ENCODE measurements at regions not wholly inside any gene's neighbourhood (a gene's known extent, or its start where the extent isn't known, plus 50 kb on each side); places are given as distances from the start of the nearest gene placed in this dataset.
"Not testable (repeated sequence)": the region's sequence is repeated elsewhere in the genome, so short reads cannot be mapped to it uniquely, and the experiment has no call there.

DNA sequence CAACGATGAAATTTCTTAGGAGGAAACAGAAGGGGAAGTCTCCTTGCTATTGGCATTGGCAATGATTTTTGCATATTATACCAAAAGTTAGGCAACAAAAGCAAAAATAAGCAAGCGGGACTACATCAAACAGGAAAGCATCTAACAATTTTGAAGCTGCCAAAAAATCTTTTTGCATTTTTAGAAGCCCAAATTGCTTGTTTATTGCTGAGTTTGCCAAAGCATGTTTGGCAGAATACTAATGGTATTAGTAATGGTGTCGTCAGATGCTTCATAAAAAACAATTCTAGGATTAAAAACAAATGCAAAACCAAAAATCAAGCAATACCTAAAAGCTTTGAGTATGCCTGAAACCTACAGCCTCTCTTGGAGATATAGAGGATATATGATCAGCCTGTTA is 80.0 kb downstream of the GALR1 start:
- no peak for DNase-seq (ENCODE audit: low read depth)

GRCh38 chr18:77334876-77335275 is 85.2 kb downstream of the GALR1 start:
- DNase-seq (ENCODE audit: low read depth) = no peak

DNA sequence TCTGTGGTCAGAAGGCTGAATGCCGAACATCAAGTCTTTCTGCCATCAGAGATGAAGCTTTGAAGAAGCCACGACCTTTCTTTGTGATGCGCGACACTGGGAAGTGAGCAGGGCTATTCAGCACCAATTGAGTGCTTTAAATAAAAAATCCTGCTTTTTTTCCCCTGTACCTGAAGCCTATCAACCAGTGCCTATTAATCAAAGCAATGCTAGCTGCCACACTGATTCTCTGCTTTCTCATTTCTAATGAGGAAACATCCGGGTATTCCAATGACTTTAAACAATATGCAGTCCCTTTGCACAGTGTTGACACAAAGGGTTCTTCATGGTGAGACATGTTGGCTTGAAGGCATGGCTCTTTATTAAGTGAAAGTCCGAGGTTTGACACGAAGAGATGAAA is 88.0 kb downstream of the GALR1 start:
- no peak for DNase-seq (ENCODE audit: low read depth)

- no peak for DNase-seq (ENCODE audit: low read depth)
Measured at GRCh38 chr18:77339093-77339492, 89.4 kb downstream of the GALR1 start.

DNA sequence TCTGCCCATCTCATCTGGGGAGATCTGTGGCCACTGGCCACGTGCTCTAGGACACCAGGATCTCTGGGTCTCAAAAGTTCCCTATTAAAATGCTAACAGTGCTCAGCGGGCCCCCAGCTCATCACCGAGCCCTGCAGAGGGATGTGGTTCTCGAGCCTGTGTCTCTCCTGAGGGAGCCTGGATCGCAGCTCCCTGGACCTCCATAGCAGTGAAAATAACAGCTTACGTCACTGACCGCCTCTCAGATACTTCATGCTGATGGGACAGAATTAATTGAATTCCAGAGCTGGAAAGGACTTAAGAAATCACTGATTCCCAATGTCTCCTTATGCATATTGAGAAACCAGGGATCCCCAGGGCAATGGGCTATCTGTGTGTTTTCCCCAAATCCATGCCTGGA is 90.0 kb downstream of the GALR1 start:
- no peak for DNase-seq (ENCODE audit: low read depth)

GRCh38 chr18:77340815-77341214 is 91.2 kb downstream of the GALR1 start:
- DNase-seq (ENCODE audit: low read depth) = no peak

DNA sequence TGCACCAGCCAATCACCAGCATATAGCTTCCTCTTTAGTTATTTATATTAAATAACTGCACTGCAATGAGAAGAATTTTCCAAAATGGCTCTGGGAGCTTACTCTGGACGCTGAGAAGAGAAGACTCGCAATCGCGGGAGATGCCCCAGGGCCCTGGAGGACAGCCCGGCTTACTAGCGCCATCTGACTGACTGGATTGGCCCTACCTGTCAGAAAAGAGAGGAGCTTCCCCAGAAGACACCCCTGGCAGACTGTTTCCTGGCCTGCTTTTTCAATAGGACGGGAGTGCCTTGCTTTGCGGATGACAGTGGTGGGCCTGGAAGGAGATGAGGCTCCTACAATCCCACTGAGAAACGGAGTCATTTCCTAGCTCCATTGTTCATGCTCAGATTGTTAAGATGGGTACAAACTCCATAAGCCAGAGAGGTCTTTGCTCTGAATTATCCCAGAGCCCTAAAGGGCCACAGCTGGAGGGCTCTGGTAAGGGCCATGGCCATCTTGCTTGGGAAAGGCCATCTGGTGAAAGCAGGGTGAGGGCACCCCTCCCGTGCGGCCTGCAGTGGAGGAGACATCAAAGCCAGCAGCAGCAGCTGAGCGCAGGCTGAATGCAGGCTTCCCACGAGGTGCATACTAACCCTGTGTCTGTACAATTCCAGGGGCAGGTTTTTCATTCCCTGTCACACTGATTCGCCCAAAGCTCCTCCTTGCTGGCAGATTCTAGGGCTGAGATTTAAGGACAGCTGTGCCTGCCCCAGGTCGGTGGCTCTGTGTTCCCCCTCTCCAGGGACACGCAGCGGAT is 92.1 kb downstream of the GALR1 start:
- DNase-seq (ENCODE audit: low read depth) = no peak

DNA sequence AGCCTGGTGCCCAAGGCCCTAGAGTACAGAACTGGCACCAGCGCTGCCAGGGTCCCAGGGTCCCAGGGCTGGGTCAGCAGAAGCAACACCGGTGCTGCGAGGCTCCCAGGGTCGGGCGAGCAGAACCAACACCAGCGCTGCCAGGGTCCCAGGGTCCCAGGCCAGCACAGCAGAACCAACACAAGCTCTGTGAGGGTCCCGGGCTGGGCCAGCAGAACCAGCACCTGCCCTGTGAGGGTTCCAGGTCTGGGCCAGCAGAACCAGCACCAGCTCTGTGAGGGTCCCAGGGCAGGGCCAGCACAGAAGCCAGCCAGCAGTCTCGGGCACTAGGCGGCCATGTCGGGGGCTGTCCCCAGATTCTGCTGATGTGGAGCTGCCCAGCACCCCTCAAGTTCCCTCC is 93.1 kb downstream of the GALR1 start:
- DNase-seq (ENCODE audit: low read depth) = no peak

GRCh38 chr18:77343846-77344510 is 94.3 kb downstream of the GALR1 start:
- DNase-seq (ENCODE audit: low read depth) = no peak

DNA sequence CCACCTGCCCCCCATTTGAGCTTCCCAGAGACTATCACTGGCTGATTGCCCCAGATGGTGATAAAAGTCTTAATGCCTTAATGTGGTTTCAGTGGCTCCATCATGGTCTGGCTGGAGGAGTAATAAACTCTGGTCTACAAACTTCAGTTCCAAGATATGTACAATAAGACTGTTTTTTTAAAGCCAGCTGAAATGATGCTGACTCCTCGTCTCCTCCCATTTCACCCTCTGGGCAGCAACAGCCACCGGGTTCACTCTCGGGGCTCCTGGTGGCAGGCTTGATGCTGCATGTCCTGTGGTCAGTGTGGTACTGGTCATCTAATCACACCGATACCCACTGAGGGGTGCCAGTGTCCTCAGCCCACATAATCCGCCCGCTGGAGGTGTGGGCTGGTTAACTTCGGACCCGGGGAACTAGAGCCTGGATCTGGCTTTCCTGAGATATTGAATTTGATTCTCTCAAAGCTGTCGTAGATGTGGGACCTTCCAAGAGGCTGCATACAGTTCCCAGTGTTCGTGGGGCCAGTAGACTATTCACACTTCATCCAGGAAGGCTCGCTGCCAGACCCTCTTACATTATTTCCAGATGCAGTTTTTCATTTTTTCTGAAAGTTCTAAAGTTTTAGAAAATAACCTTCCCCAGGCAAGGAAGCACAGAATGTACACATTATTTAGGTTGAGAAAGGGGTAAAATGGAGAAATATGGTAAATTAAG is 95.3 kb downstream of the GALR1 start:
- no peak for DNase-seq (ENCODE audit: low read depth)

GRCh38 chr18:77346208-77346810 is 96.7 kb downstream of the GALR1 start:
- DNase-seq (ENCODE audit: low read depth) = no peak

- not testable (repeated sequence) for DNase-seq (ENCODE audit: low read depth)
Measured at GRCh38 chr18:77353349-77353748, 103.7 kb downstream of the GALR1 start.

DNA sequence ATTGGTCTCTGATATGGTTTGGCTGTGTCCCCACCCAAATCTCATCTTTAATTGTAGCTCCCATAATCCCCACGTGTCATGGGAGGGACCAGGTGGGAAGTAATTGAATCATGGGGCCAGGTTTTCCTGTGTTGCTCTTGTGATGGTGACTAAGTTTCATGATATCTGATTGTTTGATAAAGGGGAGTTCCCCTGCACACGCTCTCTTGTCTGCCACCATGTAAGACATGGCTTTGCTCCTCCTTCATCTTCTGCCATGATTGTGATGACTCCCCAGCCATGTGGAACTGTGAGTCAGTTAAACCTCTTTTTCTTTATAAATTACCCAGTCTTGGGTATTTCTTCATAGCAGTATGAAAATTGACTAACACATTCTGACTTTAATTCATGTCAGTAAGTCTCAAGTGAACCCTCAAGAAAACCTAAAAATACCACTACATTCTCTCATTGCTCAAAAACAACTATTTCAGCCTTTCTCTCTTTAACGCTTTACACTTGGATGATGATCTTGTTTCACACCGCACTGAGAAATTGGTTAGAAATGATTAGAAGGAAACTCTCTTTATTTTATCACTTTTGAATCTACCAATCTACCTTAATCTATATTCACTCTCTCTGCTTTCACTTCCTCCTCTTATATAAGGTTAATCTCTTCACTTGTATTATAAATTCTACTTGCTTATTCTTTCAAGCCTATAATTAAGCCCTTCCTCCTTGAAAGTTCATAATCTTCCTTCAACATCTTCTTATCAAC is 110.1 kb downstream of the GALR1 start:
- no peak for DNase-seq (ENCODE audit: low read depth)

- DNase-seq (ENCODE audit: low read depth) = no peak
Measured at GRCh38 chr18:77360315-77361190, 110.9 kb downstream of the GALR1 start.

DNA sequence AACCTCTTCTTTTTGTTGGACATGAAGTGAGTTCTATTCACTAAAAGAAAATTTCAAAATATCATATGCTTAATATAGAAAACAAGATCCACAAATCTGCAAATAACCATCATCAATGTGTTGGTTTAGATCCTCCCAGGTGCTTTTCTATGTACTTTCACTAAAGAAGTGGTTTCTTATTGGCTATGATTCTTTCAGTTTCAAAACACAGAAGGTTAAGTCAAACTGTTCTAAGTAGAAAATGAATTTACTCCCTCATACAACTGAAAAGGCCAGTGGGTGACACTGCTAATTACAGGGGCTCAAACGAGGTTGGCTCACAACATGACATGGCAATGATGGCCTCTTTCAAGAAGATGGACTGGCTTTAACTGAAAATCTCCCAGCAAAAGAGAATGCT is 111.7 kb downstream of the GALR1 start:
- no peak for DNase-seq (ENCODE audit: low read depth)

DNA sequence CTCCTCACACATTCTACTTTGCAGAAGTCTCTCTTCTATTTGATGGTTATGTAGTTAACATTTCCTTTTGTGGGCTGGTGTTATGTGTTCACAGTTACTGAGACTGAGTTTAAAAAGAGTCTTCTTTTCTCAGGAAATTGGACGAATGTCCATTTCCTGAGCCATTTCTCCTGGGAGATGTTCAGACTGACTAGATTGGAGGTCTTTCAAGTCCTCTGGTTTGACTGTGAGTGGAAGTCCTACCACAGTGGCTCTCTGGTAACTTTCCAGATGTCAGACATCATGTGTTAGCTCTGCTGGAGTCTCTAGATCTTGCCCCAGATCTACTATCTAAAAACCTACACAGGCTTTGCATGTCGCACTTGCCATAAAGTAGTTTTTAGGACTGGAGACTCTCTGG is 116.0 kb downstream of the GALR1 start:
- no peak for DNase-seq (ENCODE audit: low read depth)

DNA sequence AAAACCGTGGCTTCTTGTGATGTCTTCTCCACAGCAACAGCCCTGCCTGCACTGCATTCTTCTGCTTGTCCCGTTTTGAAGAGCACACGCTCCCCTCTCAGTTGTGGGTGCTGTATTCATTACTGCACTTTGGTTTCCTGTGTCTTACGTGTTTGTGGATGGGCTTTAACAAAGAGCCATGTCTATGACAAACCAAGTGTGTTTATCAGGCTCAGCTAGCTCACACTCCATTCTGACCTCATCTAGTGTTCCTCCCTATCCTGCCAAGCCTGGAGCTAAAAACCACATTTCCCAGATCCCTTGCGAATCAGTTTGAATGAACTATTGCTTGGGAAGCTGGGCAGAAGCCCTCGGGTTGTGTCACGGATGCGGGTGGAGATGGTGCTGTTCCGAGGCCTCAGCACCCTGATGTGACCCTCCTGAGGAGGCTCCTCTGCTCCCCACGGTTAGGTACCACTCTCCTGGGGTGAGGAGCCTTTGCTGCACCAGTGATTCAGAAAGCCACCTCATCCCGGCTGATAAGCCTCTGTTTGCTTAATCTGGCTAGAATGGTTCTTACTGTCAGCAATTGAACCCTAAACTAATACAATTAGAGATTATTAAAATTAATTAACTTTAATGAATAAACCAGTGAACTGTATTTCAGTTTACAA is 116.5 kb downstream of the GALR1 start:
- DNase-seq (ENCODE audit: low read depth) = no peak

DNA sequence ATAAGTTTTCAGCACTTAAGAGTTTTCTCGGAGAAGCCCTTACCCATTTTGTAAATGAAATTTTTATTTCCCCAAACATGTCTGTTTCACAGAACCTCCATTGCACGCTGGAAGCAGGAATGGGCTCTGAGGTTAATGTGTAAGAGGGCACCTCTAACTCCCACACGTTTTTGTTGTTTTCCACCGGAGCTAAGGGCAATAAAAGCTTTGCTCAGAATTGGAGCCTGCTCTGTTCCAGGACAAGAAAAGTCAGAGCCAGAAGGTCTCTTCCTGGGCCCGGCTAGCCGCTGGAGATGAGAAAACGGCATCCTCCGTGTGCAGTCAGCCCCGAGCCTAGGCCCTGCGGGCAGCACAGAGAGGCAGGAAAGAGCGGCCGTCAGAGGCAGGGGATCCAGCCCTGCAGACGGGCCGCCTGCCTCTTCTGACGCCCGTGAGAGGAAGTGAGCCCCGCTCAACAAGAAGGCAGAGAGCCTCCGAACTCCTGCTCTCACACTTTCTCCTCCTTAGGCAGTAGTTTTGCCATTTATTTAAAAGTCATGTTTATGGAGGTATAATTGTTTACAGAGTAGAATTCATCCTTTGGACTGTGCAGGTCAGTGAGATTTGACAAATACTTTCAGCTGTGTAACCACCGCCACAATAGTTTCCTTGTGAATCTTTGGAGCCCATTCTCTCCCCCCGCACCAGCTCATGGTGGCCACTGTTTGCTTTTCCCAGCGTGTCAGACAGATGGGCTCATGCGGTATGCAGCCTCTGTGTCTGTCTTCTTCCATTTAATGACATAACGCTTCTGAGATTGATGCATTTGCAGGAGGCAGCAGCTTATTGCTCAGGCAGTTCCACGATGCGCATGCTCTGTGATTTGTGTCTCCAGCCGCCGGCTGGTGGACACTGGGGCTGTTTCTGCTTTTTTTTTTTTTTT is 117.3 kb downstream of the GALR1 start:
- no peak for DNase-seq (ENCODE audit: low read depth)

DNA sequence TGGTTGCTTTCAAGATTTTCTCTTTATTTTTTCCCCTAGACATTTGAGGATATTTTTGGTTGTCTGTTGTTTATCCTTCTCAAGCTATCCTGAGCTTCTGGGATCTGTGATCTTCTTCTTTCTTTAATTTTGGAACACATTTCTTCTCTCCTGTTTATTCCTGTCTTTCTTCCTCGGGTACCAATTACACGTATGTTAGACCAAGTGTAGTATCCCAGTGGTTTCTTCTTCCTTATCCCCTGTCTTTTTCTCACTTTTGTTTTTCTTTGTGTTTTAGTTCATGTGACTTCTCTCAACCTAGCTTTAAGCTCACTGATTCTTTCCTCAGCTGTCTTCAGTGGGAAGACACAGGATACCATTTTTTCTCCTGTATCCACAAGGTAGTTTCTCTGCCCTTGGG is 120.0 kb downstream of the GALR1 start:
- no peak for DNase-seq (ENCODE audit: low read depth)
